ENCODE measurements at regions not wholly inside any gene's neighbourhood (a gene's known extent, or its start where the extent isn't known, plus 50 kb on each side); places are given as distances from the start of the nearest gene placed in this dataset.
"Not testable (repeated sequence)": the region's sequence is repeated elsewhere in the genome, so short reads cannot be mapped to it uniquely, and the experiment has no call there.

DNA sequence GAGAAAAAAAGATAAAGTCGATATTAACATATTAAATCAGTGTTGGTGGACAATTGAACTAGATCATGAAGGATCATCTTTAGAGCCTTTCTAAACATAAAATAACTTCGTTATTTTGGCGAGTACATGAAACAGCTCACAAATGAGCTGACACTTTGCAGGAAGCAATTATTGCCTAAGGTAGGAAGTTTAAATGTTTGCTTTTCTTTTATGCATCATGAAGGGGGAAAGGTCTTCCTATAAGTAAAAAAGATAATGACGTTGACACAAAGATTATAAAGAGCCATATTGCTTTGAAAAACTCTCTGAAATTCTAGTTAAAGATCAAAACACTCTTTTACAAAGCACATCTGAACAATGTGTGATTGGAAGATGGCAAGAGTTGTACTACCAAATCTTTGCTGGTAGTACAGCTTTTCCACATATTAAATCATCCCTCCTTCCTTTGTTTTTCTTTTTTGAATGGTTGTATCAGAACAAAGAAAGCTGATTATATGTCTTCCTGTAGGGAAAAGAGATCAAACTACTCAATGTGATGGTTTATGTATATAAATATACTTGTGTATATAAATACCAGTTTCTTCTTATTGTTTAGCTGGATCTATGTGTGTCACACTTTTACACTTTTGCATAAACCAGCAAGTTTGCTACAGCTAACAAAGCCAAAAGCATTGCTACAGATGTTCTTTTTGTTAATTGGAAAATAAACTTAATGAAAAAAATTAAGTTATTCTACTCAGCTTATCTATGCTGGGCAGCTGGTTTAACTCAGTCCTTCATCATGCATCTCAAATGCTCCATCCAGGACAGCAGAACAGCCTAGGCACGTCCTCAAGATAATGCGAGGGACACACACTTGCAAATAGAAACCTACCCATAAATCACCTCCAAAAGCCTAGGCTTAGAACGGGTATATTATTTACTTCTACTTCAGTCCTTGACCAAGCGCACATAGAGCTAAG lies 850.8 kb upstream of the ROBO1 start:
- DNase-seq (ENCODE audit: low spot score), result no peak

DNA sequence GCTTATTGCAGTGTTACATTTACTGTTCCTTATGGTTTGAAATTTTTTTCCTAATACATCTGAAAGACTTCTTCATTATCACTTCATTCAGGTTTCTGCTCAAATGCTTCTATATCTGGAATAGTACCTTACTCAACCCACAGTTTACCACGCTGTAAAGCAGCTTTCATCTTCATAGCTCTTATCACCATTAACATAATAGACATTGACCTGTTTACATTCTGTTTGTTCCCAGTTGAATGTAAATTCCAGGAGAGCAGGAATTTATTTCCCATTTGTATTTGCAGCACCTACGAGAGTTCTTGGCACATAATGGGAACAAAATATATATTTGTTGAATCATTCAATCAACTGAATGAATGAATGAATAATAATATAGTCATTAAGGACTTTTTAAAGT lies 844.6 kb upstream of the ROBO1 start:
- DNase-seq (ENCODE audit: low spot score), result no peak

DNA sequence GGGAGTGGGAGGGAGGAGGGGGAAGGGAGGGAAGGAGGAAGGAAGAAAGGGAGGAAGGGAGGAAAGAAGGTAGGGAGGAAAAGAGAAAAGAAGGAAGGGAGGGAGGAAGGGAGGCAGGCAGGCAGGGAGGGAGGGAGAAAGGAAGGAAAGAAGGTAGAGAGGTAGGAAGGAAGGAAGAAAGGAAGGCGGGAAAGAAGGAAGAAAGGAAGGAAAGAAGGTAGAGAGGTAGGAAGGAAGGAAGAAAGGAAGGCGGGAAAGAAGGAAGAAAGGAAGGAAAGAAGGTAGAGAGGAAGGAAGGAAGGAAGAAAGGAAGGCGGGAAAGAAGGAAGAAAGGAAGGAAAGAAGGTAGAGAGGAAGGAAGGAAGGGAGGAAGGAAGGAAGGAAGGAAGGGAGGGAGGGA lies 840.3 kb upstream of the ROBO1 start:
- DNase-seq (ENCODE audit: low spot score), result not testable (repeated sequence)

DNA sequence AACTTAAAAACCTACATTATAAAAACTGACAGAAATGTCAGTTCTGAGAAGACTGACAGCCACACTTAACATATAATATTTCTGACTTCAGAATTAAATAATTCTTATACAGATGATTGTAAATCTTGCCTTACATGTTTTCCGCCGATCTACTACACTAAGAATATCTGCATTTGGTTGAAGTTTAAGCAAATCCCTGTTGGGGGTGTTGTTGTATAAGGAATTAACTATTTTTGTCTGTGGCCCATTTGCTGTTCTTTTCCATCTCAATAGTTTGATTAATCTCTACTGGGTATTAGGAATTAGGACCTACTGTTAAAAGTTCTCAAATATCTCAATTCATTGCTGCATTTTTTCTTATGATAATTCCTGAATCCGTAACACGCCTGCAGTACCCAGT lies 838.3 kb upstream of the ROBO1 start:
- no peak for DNase-seq (ENCODE audit: low spot score)

DNA sequence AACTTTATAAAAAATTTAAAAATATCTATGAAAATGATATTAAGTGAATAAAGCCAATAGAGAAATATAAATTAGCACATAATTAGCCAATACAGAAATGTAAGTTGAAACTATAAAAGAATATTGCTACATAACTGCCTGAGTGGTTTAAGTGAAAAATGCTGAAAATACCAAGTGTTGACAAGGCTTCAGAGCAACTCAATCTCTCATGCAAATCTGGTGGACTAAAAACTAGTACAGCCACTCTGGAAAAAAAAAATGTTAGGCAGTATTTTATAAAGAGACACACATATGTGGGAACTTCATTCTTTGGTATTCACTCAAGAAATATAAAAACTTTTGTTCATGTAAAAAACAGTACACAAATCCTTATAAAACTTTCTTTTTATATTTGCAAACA lies 833.7 kb upstream of the ROBO1 start:
- no peak for DNase-seq (ENCODE audit: low spot score)

DNA sequence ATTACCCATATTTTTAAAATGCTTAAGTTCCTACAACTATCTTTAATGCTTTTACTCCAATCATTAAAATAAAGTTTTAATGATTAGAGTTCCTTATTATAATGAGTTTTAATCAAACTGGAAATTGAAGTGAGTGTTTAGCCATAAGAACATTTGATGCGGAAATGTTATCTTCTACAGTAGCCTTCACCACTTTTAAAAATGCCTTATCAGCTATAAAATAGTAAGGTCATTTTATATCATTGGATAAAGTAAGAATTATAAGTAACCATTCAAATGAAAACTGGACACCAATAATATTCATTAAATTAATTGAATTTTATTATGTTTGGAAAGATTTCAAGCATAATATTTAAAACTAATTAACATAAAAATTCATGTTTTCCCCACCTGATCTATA lies 825.0 kb upstream of the ROBO1 start:
- DNase-seq (ENCODE audit: low spot score), result no peak

DNA sequence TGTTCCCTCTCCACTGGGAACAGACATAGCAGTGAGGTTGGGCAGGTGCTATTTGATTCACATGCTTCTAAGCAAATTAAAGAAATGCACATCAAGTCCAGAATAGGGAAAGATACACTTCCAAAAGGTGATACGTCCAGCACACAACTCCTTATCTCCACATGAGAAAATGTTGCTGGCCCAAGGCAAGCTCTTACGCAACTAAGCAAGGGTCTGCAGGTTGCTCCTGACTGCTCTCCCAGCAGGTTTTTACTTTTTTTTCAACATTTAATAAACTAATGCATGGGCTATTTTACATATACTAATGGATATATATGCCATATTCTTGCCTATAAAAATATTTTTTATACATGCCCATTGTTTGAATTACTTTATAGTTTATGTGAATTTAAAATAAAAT lies 818.5 kb upstream of the ROBO1 start:
- DNase-seq (ENCODE audit: low spot score), result no peak

DNA sequence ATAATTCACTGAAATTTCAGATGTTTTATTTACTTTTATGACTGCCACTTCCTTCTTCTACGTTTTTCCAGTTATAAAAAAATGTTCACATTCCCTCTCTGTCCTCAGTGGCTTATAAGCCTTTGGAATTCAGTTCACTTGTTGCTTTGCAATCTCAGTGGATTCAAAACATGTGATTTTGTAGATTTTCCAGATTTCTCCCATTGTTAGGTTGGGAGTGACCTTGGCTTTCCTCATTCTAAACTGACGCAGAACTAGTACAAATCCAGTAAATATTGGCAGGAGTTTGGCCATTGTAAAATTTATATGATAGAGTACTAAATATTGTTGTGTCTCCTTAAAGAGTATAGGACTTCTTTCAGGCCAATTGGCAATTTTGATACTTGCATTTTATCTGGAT lies 812.3 kb upstream of the ROBO1 start:
- no peak for DNase-seq (ENCODE audit: low spot score)

DNA sequence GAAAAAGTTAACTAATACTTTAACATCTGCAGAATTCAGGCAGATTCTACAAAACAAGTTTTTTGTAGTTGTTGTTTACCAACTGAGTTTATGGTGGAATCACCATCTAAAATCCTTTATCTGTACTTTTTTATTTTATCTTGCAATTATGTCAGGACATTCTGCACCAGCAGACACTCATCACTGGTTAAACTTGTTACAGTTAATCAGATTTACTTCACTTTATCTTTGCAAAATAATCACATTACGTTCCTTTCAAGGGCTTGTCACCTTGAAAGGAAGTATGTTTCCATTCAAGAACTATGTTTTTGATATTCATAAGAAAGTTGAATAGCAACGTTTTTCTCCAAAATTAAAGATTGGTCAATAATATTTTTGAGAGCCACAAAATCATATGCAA lies 796.6 kb upstream of the ROBO1 start:
- DNase-seq (ENCODE audit: low spot score), result no peak

DNA sequence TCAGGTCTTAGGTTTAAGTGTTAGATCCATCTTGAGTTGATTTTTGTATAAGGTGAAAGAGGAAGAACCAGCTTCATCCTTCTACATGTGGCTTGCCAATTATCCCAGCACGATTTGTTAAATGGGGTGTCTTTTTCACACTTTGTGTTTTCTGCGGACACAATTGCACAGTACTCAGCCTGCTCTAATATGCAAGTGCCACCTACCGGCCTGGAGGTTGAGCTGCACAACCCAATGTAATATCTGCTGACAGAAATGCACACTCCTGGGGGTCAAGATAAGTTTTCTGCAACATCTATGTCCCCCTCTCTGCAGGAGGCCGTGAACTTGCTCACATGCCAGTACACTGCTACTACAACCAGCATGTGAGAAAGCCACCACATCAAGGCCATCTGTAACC lies 791.9 kb upstream of the ROBO1 start:
- DNase-seq (ENCODE audit: low spot score), result no peak

DNA sequence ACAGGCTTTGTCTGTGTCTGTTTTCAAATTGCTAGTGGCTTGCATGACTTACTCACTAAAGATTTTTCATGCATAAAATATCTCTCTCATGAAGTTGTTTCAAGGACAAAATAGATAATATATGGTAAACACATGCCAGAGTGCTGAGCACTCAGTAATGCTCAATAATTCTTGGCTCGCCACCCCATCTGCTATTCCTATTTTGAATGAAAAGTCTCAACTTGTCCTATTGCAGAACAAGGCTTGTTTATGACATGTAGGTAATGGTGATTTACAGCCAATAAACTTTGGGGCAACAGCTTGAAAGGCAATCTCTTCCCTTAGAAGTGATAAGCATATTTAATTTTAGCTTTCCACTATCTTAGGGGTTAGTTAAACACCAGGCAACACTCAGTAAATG lies 789.0 kb upstream of the ROBO1 start:
- DNase-seq (ENCODE audit: low spot score), result peak; percentile 6

DNA sequence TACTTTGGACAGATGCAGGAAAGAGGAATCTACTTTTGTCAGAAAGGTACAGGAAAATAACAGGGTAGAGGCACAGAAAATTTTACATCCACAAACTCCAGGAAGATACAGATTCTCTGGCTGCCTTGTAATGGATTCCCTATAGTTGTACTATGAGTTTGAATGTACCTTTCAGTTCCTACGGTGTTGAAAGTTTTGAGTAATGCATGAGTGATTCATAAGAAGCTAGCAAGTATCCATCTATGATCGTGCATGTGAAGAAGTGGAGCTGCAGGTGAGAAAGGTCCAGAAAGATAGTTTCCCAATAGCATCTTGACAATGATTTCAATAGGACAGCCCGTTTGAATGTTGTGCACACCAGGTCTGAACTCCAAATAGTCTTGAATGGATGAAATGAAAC lies 786.5 kb upstream of the ROBO1 start:
- DNase-seq (ENCODE audit: low spot score), result no peak

DNA sequence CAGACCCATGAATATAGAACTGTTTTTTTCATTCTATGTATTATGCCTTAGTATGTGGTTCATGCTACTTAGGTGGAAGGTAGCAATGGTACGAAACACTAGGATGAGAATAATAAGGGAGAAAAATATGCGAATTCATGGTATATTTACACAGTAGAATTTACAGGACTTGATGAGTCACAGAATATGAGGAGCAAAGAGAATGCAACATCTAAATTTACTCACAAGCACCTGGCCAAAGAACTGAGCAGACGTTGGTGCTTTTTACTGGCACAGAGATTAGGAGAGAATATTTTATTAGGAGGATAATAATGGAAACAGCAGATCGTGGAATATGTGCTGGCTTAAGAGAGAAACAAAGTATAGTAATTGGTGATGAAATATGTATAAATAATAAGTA lies 785.4 kb upstream of the ROBO1 start:
- no peak for DNase-seq (ENCODE audit: low spot score)

DNA sequence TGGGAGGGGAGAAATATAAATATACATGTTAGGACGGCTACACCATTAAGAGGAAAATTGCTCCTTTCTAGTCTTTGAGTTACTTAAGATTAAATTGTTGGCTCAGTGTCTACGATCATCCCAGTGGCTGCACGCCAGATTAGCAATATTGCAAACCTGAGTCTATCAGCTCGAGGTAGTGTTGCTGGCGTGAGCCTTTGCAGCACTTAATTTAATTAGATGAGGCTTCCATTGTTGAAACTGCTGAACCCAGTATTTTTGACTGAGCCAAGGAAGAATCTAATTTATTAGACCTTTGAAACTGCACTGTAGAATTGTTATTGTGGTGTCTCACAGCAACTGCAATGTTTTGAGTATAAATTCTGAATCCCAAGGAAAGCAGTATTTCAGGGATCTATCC lies 782.4 kb upstream of the ROBO1 start:
- DNase-seq (ENCODE audit: low spot score), result no peak

DNA sequence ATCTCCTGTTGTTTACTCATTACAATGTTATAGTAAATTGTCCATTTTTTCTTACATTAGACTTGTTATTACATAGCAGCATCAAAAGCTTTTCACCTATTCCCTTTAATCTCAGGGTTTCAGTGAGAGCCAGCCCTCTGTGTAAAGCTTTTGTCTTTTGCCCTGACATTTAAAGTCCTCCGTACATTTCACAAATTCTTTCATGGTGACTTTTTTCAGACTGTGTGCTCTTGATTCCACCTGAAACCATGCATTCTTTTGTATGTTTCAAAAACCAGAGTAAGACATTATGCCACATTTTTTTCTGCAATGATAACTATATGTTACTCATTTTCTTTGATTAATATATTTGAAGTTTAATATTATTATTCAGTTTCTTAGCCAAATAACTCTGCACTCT lies 781.4 kb upstream of the ROBO1 start:
- DNase-seq (ENCODE audit: low spot score), result no peak

DNA sequence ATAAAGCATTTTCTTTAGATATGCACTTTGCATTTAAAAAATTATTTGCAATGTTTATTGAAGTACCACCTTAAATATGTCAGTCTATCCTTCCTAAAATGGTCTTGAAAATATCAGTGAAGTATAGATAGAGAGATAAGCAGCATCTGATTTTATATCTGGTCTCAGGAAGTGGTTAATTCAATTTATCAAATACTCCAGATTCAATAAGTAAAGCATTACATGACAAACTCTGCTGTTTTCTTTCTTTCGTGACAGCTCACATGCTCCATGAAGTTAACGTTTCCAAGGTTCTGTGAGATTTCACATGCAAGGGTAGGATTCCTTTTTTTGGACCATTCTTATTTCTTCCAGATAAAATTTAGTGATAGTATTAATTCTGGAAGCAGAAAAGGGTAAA lies 775.4 kb upstream of the ROBO1 start:
- DNase-seq (ENCODE audit: low spot score), result no peak

DNA sequence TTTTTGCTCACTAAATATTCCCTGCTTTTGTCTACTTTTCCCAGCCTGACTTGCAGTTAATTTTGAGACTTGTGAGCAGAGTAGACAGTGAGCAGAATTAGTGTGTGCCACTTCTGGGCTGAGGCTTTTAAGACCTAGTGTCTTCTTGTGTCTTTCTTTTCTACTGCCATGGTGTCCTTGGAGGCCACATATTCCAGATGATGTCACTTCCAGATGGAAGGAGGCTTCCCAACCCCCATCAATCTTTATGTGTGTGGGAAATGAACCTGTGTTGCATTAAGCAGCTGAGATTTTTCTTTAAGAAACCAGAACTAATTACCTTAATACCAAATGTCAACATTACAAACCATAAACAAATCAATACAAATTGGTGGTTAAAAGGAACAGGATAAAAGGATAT lies 774.7 kb upstream of the ROBO1 start:
- no peak for DNase-seq (ENCODE audit: low spot score)

DNA sequence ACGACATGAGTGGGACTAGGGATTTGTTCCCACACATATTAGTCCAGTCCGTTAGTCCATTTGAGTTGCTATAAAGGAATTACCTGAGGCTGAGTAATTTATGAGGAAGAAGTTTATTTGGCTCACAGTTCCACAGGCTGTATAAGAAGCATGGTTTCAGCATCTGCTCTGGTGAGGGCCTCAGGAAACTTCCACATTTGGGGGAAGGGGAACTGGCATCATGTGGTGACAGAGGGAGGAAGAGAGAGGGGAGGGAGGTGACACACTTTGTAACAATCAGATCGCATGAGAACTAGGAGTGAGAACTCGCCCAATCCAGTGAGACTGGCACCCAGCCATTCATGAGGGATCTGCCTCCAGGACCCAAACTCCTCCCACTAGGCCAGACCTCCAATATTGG lies 769.9 kb upstream of the ROBO1 start:
- no peak for DNase-seq (ENCODE audit: low spot score)

DNA sequence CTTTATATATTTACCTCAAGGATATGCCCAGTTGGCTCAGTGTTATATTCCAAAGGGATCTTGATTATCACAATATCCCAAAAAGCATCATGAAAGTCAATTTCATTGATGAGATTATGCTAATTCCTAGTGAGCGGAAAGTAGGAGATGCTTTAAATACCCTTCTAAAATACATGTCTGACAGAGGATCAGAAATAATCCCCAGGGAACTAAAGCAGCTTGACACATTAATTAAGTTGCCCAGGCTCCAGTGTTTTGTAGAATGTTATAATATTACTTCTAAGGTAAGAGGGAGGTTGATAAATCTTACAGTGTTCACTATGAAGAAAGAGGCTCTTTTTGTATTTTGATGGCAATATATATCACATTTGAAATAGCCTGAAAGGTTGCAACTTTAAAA lies 767.5 kb upstream of the ROBO1 start:
- no peak for DNase-seq (ENCODE audit: low spot score)

DNA sequence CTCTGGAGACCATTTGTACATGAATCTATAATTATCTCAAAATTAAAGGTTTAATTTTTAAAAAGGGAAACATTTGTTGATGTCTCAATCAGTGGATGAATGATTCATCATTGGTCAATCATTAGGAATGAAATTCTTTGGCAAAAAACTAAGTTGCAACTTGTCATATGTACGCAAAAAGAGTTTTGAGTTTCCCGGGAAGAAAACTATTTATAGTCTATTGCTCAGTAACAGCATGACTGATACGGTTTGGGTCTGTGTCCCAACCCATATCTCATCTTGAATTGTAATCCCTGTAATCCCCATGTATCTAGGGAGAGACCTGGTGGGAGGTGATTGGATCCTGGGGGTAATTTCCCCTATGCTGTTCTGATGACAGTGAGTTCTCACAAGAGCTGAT lies 765.8 kb upstream of the ROBO1 start:
- peak; percentile 4 for DNase-seq (ENCODE audit: low spot score)

DNA sequence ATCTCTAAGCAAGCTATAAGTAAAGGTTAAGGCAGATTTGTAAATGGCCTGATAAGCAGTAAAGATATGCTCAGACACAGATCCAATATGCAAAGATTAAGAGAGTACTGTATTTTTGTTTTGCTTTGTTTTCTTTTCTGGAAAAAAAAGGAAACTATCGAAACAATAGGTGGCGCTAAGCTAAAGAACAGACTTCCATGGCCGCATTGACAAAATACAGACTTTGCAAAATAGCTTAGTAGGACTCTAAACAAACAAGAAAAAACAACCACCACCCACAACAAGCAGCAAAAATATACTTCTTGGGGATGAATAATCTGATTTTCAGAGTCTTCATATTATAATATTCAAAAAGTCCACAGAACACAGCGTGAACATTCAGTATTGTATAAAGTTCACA lies 758.4 kb upstream of the ROBO1 start:
- no peak for DNase-seq (ENCODE audit: low spot score)

DNA sequence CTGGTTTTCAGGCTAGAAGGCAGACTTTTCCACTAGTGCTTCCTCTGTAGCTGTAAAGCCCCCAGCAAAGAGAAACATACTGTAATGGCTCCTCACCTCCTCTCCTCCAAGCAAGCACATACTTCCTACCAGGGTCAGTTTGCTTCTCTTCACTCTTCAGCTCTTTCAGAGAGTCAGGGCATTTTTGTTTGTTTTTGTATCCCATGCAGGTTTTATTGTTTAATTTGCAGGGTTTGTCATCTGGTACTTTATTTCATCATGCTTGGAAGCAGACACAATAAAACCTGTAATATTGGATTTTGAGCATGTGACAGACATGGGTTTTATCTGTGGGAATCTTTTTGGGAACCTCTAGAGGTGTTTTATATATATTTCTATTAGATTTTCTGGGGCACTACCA lies 753.3 kb upstream of the ROBO1 start:
- no peak for DNase-seq (ENCODE audit: low spot score)

DNA sequence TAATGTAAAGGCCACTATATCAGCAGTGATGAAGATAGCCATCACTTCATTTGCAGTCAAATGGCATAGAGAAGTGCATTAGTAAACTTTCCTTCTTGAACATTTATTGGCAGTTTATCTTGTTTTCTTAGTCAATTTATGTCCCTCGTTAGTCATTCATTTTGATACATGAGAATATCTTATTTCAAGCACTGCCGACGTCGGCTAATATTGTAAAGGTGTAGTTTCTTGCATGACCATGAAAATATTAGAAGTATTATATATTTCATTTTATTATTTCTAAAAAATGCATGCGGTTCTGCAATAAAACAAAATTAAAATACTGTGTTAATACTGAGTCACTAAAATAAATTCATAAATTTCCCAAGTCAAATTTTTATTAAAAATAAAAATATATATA lies 751.6 kb upstream of the ROBO1 start:
- no peak for DNase-seq (ENCODE audit: low spot score)

DNA sequence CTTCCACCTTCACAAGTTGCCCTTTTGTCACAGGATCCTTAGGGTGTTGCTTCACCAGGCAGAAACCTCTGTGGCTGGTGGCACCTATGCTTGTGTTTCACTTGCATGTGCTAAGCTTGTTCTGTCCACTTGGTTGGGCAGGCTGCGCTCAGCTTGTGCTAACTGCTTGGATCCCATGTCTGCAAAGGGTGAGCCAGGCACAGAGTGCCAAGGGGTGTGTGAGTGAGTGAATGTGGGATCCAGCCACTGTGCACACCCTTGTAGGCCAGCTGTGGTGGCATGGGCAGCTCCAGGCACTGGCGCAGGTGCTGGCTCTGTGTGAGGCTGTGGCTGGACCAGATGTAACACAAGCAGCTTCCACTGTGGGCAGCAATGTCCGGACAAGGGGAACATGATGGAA lies 728.7 kb upstream of the ROBO1 start:
- DNase-seq (ENCODE audit: low spot score), result no peak
